Head of caudate nucleus (tissue), 42 donors: ENCODE measurements at regions not wholly inside any gene's neighbourhood (a gene's known extent, or its start where the extent isn't known, plus 50 kb on each side); places are given as distances from the start of the nearest gene placed in this dataset.

ENCODE experiments used
- DNase-seq, 42 donors: peaks; one replicate each; pipeline versions ENCODE4 v3.0.0 to v3.0.0-alpha.2; 2020 to 2021; ENCODE audit warnings: mixed read lengths in 7 of 42
- intact Hi-C: fragments of 100-400 bp; cut with DNase I; formaldehyde crosslinking; loops from one replicate; pipeline ENCODE4 v1.15.0; 2022

DNA sequence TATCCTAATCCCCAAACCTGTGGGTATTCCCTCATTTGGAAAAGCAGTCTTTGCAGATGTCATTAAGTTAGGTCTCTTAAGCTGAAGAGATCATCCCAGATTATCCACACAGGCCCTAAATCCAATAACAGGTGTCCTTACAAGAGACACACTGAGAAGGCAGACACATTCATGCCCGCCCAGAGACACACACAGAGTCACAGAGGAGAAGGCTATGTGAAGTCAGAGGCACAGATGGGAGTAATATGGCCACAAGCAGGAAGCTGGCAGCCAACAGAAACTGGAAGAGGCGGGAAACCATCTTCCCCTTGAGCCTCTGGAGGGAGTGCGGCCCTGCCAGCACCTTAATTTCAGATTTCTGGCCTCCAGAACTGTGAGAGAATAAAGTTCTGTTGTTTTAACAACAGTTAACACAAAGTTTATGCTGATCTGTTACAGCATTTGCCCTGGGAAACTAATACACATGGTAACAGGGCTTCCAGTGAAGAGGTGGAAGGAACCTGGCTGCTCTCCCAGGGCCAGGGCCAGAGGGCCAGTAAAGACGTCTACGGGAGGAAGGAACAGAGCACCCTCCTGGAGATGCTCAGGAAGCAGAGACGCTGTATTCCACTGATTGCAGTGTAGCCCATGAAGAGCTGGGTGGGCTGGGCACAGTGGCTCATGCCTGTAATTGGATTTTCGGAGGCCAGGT is 217.5 kb downstream of the GLI2 start:
- DNase-seq: no peak
- intact Hi-C loops: no loop called here

DNA sequence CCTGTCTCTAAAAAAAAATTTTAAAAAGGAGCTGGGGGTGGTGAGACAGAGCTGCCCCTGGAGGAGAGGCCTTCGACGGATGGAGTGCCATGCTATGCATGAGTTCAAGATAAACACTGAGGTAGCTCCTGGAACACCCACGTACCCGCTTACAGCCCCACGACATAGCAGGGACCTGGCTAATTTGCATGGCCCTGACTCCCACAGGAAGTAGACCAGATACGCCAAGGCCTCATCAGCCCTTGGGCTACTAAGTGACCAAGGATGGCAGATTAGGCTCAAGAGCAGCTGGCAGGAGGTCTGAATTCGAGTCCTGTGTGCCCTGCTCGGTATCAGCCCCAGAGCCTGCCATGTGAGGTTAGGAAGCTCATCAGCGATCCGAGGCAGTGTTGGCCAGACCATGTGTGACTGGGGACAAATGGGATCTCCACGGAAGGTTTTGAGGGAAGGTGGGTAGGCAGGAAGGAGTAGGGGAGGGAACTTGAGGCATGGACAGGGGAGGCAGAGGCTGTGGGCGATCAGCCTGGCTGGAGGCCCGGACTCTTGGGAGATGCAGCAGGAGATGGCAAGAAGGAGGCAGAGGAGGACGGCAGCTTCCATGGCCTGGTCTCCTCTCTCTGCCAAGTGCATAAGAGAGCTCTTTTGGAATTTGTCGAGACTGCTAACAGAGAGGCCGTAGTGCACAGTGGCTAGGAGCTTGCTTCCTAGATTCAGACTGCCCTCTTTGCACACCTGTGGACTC is 218.3 kb downstream of the GLI2 start:
- intact Hi-C loops: no loop called here
- no peak for DNase-seq

DNA sequence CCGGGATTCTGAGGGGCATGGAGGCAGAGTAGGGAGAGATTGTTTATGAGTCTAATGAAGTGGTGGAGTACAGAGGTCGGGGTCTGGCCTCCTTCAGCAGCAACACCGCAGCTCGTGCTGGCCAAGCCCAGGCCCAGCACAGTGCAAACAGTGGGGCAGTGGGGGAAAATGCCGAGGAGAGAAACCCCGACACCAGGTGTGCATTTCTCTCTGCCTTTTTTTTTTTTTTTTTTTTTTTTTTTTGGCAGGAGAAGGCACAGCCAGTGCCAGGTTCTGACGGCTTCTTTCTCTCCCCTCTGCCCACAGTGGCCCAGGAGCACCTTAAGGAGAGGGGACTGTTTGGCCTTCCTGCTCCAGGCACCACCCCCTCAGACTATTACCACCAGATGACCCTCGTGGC is 219.3 kb downstream of the GLI2 start:
- no peak for DNase-seq
- intact Hi-C loops: no loop called here

DNA sequence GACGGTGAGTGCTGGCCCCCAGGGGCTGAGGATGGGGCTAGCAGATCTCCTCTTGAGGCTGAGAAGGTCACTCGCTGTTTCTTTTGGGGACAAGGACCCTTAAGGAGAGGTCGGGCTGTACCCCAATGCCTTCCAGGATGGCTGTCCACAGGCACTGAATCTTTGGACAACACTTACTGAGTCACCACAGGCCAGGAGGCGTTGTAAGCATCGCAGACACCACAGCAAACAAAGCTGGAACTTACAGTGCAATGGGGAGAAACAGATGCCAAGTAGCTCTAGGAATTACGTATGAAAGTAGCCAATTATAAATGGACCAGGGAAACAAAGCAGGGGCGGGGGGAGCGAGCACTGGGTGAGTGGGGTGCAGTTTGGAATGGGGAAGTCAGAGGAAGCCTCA is 219.8 kb downstream of the GLI2 start:
- intact Hi-C loops: no loop called here
- no peak for DNase-seq

DNA sequence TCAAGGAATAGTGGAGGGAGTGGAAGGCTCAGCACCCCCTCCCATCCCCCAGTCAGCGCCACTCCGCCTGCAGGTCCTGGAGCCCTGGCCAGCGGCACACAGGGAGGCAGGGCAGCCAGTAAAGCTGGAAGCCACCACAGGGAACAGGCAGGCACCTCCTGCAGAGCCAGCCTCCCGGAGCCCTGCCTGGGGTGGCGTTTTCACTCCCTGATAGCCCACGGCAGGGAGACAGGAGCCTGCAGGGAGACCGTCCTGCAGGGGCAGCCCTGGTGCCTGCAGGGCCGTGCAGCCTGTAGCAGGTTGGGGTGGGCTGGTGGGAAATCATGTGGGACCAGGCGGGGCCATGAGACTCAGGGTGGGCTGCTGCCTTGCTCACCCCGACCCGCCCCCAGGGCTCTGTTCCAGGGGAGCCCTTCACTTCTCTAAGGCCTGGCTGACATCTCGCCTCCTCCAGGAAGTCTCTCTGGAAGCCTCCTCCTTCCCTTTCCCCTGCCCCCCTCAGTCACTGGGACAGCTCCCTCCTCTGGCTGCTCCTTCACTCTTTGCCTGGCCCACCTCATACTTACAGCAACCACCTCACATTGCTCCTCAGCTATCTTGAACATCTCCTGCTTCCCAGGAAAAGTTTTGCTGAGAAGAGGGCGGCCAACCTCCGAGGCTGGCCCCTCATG is 221.0 kb downstream of the GLI2 start:
- no peak for DNase-seq
- intact Hi-C loops: no loop called here

DNA sequence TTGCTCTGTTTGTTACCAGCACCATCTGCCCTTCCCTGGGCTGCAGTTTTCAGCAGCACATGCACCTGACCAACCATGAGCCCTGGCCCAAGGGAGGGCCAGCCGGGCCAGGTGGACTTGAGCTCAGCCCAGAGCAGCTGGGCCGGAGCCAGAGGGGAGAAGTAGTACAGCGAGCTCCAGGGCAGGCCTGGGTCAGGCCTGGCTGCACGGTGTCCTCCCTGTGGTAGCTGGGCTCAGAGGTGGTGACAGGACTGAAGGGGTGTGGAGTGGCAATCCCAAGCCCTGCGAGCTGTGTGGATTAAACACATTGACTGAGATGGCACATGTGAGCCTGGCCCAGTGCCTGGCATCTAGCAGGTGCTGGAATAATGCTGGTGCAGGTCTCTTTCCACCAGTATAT is 222.2 kb downstream of the GLI2 start:
- no peak for DNase-seq
- intact Hi-C loops: no loop called here

DNA sequence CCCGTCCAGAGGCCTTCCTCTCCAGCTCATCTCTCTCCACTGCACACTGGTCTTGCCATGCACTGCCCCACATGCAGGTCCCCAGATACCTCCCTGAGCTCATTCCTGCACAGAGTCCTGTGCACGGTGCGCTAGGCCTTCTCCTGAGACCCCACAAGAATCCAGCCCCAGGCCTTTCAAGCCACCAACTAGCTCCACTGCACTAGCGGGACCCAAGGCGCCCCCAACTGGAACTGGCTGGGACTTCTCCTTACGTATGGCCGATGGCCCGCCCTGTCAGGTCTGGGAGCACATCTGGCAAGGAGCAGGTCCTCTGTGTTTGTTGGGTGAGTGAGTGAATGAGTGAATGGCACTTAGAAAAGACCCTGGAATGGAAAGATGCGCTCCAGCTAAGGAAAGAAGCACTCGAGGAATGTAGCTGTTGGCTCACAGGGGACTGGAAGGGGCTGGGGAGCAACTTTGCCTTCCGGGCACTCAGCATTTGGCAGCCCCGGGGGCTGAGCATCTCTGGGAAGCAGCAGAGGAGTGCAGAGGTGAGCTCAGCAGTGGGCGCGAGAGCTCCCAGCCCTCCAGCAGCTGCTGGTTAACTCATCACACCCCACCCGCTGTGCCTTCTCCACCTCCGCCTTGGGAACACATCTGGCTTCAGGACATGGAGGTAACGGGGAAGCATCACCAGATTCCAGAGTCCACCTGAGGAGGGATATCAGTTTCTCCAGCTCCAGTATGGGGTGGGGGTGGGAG is 223.1 kb downstream of the GLI2 start:
- intact Hi-C loops: no loop called here
- peak in 1 of 42 donors; percentile 51 for DNase-seq

DNA sequence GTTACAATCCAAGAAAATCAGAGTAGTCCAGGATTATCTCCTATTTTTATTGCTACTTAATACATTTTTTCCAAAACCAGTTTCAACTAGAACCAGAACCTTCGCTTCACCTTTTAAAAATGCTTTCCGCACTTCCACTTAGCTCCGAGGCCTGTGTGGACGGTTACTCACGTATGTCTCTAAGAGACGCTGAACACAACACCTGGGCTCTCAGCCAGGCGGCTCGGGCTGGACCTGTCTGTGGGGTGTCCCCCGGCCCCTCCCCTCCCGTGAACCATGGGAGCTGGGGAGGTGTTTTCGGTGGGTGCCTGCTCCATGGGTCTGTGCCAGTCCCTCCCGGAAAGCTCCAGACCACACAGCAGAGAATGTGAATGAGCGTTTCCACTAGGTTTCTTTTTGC is 223.8 kb downstream of the GLI2 start:
- intact Hi-C loops: no loop called here
- DNase-seq: peak in 8 of 42 donors; percentile 10 to 45 (median 26)

DNA sequence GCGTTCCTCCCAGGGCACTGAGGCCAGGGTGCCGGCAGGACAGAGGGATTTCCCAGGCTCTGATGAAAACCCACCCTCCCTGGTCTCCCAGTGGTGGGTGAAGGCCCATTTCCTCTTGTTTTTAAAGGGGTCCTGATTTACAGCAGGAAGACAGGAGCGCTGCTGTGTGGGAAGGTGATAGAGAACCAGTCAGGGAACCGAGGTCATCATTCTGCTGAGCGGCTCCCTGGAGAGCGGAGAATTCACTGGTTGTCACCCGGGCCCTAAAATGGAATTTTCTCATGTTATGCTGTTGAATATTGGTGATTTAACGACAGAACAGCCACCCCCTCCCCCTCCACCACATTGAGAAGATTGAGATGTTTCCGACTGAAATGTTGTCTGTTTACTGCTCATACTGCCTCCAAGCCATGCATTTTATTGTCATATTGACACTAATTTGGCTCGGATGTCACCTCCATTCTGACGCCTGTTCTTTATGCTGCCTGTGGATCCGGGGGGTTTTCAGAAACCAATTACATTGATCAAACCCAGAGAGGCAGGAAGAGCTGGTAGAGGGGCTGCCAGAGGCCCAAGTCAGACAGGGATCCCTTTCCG is 225.2 kb downstream of the GLI2 start:
- intact Hi-C loops: no loop called here
- no peak for DNase-seq

DNA sequence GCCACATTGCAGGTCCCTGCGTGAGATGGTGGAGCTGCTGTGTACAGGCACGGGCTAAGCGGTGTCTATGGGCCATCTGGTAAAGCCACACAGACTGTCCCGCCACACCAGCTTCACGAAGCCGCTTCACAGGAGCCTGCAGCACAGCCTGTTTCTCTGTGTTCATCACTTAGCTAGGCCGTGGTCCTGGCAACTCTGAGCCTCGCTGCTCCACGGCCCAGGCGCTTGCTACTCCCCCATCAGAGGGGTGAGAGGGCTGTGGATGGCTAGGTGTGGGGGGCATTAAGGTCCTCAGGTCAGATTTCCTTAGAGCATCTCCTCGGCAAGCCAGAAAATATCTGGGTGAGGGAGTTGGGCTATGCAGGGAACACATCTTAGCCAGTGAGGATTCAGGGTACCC is 225.7 kb downstream of the GLI2 start:
- intact Hi-C loops: no loop called here
- no peak for DNase-seq

DNA sequence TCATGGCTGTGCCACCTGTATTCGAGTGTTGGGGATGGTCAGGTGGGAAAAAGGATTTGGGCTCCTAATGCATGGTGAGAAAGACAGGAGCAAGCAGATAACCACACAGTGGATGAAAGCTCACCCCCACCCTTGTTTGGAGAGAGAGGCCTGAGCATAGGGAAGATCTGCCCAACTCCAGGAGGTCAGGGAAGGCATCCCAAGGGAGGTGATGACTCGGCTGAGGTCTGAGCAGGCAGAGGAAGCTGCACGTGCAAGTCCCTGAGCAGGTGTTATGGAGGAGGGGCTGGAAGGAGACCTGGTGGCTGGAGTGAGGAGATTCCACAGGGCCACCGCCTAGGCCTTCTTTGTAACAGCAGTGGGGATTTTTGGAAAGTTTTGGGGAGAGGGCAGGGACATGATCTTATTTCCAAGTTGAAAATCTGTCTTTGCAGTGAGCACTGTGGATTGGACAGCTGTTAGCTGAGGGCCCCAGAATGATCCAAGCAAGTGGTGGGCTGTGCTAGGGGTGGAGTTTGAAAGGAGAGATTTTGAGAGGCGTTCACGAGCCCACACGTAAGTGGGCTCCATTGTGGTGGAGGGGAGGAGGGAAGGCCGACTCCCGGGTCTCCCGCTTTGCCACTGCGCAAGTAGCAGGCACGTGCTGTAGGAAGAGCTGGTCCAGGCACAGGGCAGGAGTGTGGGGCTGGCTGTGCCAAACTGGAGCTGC is 228.5 kb downstream of the GLI2 start:
- intact Hi-C loops: no loop called here
- DNase-seq: no peak

DNA sequence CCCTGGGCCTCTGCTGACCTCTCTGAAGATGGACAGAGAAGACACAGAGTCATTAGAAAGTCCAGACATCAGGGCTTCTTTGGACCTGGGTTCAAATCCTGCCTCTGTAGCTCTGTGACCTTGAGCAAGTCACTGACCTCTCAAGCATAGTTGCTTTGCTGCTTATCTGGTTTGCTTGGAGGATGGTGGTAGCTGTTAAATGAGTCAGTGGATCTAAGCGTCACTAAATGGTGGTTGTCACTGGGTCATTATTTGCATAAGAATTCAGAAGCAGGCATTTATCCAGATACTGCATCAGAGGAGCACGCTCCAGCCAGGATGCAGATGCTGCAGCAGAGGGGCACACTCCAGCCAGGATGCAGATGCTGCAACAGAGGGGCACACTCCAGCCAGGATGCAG is 229.2 kb downstream of the GLI2 start:
- intact Hi-C loops: no loop called here
- no peak for DNase-seq

DNA sequence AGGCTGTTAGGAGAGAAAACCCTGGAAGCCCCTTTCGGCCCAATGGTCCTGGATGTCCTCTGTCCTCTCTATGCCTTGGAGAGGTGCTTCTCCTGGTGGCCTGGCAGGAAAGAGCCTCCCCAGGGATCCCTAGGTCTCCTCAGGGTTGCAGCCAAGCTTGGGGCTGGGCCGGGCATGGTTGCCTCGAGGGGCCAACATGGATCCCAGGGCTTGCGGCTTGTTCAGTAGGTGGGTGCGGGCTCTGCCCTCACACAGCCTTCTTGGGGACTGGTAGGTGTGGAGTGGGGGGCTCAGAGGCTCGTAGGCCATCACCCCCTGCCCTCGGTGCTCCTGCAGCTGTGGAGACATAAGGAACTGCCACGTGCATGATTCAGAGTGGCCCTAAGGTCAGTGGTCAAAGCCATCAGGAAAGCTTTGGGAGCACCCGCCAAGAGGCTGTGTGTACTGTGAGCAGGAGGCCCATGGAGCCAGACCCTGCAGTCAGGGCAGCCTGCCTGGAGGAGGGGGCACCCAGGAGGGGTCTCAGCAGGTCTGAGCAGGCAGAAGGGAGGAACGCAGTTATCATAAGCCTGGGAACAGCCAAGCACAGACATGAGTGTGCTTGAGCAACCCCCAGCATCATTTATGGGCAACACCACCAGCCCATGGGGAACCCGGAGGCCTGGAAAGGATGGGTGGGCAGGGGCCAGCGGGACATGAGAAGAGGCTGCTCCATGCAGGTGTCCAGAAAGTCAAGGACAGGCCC is 231.0 kb downstream of the GLI2 start:
- no peak for DNase-seq
- intact Hi-C loops: no loop called here

DNA sequence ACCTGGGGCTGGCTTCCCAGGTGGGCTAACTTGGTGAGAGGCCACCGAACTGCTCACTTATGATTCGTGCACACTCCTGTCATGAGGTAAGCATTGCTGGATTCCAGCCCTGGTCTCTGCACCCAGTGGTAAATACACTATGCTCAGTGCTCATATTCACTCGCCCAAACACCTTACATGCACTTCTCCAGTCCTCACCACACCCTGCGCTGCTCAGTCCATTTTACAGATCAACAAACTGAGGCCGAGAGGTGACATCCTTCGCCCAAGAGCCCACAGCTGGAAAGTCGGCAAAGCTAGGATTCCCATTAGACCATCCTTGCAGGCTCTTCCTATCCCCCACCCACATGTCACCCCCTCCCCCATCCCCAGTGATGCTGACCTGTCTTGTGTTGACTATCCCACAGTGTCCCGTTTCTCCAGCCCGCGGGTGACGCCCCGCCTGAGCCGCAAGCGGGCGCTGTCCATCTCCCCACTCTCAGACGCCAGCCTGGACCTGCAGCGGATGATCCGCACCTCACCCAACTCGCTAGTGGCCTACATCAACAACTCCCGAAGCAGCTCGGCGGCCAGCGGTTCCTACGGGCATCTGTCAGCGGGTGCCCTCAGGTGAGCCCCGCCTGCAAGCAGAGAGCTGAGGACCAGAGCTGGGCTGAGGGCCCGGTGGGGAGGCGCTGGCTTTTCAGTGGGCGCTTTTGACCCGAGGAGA is 232.8 kb downstream of the GLI2 start:
- intact Hi-C loops: no loop called here
- no peak for DNase-seq

DNA sequence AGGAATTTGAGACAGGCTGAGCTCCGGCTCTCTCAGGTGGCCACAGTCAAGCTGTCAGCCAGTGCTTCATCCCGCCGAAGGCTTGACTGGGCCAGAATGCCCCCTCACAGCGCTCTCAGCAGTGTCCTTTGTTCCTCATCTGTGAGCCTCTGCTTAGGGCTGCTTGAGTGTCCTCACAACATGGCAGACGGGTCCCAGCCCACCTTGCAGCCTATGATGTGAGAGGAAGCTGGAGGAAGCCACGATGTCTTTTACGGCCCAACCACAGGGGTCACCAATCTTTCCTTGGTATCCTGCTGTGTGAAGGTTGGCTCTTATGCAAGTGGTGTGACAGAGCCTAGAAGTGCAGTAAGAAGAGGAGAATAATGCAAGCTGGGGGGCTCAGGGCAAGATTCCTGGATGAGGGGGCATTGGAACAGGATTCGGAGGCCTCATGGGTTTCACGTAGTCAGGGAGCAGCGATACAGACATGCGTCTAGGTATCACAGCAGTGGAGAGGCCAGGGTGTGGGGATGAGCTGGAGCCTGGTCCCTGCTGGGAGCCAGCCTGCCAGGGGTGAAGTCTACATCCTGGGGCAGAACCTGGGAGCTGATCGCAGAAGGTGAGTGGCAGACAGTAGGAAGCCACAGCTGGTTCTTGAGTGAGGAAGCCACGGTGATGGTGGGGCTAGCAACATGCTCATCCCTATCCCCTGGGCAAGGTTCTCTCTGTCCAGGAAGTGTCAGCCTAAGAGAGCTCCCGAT is 234.1 kb downstream of the GLI2 start:
- intact Hi-C loops: no loop called here
- DNase-seq: no peak

DNA sequence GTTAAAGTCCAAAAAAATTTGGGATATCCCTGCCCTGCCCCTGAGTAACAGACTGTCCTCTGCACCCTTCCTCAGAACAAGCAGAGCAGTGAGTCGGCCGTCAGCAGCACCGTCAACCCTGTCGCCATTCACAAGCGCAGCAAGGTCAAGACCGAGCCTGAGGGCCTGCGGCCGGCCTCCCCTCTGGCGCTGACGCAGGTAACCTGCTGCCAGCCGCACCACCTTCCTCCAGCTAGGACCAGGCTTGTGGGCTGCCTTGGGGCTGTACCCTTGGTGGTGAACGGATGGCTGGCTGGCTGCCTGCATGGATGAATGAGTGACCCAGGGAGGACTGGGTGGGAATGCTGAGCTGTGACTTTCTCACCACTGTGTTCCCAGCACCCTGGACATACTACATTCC is 236.2 kb downstream of the GLI2 start:
- intact Hi-C loops: no loop called here
- no peak for DNase-seq

DNA sequence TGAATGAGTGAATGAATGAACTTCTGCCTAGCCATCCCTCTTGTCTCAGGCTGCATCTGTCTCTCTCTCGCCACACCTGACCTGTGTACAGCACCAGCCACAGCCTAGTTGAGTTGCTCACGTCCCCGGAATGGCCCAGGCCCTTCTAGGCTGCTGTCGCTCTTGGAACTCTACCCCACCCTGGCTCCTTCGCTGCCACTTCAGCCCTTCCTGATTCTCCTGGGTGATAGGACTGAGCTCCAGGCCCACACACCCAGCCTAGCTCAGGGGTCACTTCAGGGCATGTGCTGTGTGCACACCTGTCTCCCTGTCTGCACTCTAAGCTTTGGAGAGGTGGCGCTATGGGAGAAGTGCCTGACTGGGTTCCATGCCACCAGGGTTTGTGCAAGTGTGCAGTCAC is 236.6 kb downstream of the GLI2 start:
- intact Hi-C loops: no loop called here
- no peak for DNase-seq
